Esophagus muscularis mucosa (tissue), 4 donors: ENCODE measurements at regions not wholly inside any gene's neighbourhood (a gene's known extent, or its start where the extent isn't known, plus 50 kb on each side); places are given as distances from the start of the nearest gene placed in this dataset.

Experiments used
- EP300 ChIP-seq: sonication (generic); formaldehyde crosslinking; IDR thresholded peaks from one replicate; pipeline ENCODE4 v1.6.1; 2017; ENCODE audit warnings: antibody characterized with exemption
- POLR2A ChIP-seq: fragments of 450-650 bp; IDR thresholded peaks from one replicate; pipeline ENCODE4 v1.6.1; 2017; ENCODE audit warnings: antibody characterized with exemption, moderate library complexity, mild to moderate bottlenecking, low read depth
- POLR2AphosphoS5 ChIP-seq, 2 donors: sonication (generic); formaldehyde crosslinking; IDR thresholded peaks; one replicate each; pipeline ENCODE4 v1.6.1; 2017; ENCODE audit warnings: antibody characterized with exemption in 2 of 2
- TF ChIP-seq, protein P1 (sequence below), 3 experiments: fragments of 200-600 bp in 2 of 3; fragments of 450-650 bp in 1 of 3; sonication (generic) in 2 of 3; IDR thresholded peaks; one replicate each; pipeline ENCODE4 v1.5.1; 2017 to 2019; ENCODE audit warnings: antibody characterized with exemption in 3 of 3, mild to moderate bottlenecking in 2 of 3, moderate library complexity in 1 of 3

GRCh38 chr13:37446503-37446902 lies 152.1 kb downstream of the POSTN start:
- TF ChIP-seq, protein P1, sequence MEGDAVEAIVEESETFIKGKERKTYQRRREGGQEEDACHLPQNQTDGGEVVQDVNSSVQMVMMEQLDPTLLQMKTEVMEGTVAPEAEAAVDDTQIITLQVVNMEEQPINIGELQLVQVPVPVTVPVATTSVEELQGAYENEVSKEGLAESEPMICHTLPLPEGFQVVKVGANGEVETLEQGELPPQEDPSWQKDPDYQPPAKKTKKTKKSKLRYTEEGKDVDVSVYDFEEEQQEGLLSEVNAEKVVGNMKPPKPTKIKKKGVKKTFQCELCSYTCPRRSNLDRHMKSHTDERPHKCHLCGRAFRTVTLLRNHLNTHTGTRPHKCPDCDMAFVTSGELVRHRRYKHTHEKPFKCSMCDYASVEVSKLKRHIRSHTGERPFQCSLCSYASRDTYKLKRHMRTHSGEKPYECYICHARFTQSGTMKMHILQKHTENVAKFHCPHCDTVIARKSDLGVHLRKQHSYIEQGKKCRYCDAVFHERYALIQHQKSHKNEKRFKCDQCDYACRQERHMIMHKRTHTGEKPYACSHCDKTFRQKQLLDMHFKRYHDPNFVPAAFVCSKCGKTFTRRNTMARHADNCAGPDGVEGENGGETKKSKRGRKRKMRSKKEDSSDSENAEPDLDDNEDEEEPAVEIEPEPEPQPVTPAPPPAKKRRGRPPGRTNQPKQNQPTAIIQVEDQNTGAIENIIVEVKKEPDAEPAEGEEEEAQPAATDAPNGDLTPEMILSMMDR (IDR thresholded peaks at IDR 0.05), result no peak
- no peak for TF ChIP-seq POLR2AphosphoS5 (IDR thresholded peaks at IDR 0.05)
- no peak for TF ChIP-seq POLR2A
- TF ChIP-seq EP300, result no peak
